Urinary bladder (tissue), 3 donors: ENCODE measurements at regions not wholly inside any gene's neighbourhood (a gene's known extent, or its start where the extent isn't known, plus 50 kb on each side); places are given as distances from the start of the nearest gene placed in this dataset.

Experiments
- DNase-seq: peaks from one replicate; pipeline ENCODE4 v3.0.0-alpha.2; 2015; ENCODE audit errors: extremely low spot score
- H3K27ac ChIP-seq: one replicate; pipeline ENCODE4 v1.5.1; 2013; ENCODE audit warnings: low read depth, mild to moderate bottlenecking, moderate library complexity
- H3K36me3 ChIP-seq: one replicate; pipeline ENCODE4 v1.6.1; 2013; ENCODE audit warnings: mild to moderate bottlenecking, moderate library complexity; ENCODE audit not compliant: insufficient read depth
- H3K4me1 ChIP-seq: one replicate; pipeline ENCODE4 v1.6.1; 2013; ENCODE audit warnings: mild to moderate bottlenecking, moderate library complexity; ENCODE audit not compliant: insufficient read depth
- H3K4me3 ChIP-seq: one replicate; pipeline ENCODE4 v1.5.1; 2013; ENCODE audit warnings: low read depth, low read length
- WGBS: extraction: QIAGEN DNeasy Blood & Tissue Kit; methylation state at CpG from one replicate; pipeline ENCODE4 v1.1.7; 2013; 5-methylcytosine and 5-hydroxymethylcytosine counted together
- donor health status: healthy with polysubstance abuse.
- donor health status: healthy.

GRCh38 chrX:117751155-117751554 lies 365.5 kb downstream of the KLHL13 start:
- Histone ChIP-seq H3K4me1 (no peaks in the 10 kb centered on the region), H3K27ac (no peak overlapping the region), H3K4me3 (no peak overlapping the region), H3K36me3 (no peaks in the 10 kb centered on the region)
- WGBS: 66% methylated on average over 2 of the region's 2 CpGs
- no peak for DNase-seq

- H3K4me3 ChIP-seq: no peak overlapping the region
- no peaks in the 10 kb centered on the region for H3K36me3 ChIP-seq
- no peak overlapping the region for H3K27ac ChIP-seq
- DNase-seq: no peak
- H3K4me1 ChIP-seq: no peaks in the 10 kb centered on the region
Measured at GRCh38 chrX:117744958-117745357, 371.7 kb downstream of the KLHL13 start.

GRCh38 chrX:117743469-117744251 lies 372.9 kb downstream of the KLHL13 start:
- Histone ChIP-seq H3K36me3 (no peaks in the 10 kb centered on the region), H3K4me3 (no peak overlapping the region), H3K4me1 (no peaks in the 10 kb centered on the region), H3K27ac (no peak overlapping the region)
- WGBS: 82% methylated on average over 3 of the region's 3 CpGs
- DNase-seq: no peak

- no peaks in the 10 kb centered on the region for H3K36me3 ChIP-seq
- DNase-seq: no peak
- H3K27ac ChIP-seq: no peak overlapping the region
- WGBS: 65% methylated on average over 1 of the region's 1 CpG
- no peak overlapping the region for H3K4me3 ChIP-seq
- no peaks in the 10 kb centered on the region for H3K4me1 ChIP-seq
Measured at GRCh38 chrX:117713411-117713810, 403.2 kb downstream of the KLHL13 start.

- Histone ChIP-seq H3K4me3 (no peak overlapping the region), H3K36me3 (no peaks in the 10 kb centered on the region), H3K4me1 (no peaks in the 10 kb centered on the region), H3K27ac (no peak overlapping the region)
- WGBS: 94% methylated on average over 1 of the region's 1 CpG
- DNase-seq: no peak
Measured at GRCh38 chrX:117711782-117712181, 404.8 kb downstream of the KLHL13 start.

GRCh38 chrX:117707948-117708743 lies 408.5 kb downstream of the KLHL13 start:
- H3K4me3 ChIP-seq: no peak overlapping the region
- no peaks in the 10 kb centered on the region for H3K4me1 ChIP-seq
- WGBS: 90% methylated on average over 8 of the region's 8 CpGs
- H3K27ac ChIP-seq: no peak overlapping the region
- H3K36me3 ChIP-seq: no peaks in the 10 kb centered on the region
- DNase-seq: no peak

- no peak overlapping the region for H3K27ac ChIP-seq
- no peaks in the 10 kb centered on the region for H3K36me3 ChIP-seq
- no peak for DNase-seq
- no peaks in the 10 kb centered on the region for H3K4me1 ChIP-seq
- no peak overlapping the region for H3K4me3 ChIP-seq
Measured at GRCh38 chrX:117701050-117701449, 415.6 kb downstream of the KLHL13 start.

- H3K27ac ChIP-seq: no peak overlapping the region
- H3K4me1 ChIP-seq: no peaks in the 10 kb centered on the region
- 83% methylated on average over 3 of the region's 3 CpGs for WGBS
- no peaks in the 10 kb centered on the region for H3K36me3 ChIP-seq
- no peak overlapping the region for H3K4me3 ChIP-seq
- no peak for DNase-seq
Measured at GRCh38 chrX:117689956-117690355, 426.7 kb downstream of the KLHL13 start.

- WGBS: 90% methylated on average over 1 of the region's 1 CpG
- Histone ChIP-seq H3K4me1 (no peaks in the 10 kb centered on the region), H3K4me3 (no peak overlapping the region), H3K27ac (no peak overlapping the region), H3K36me3 (no peaks in the 10 kb centered on the region)
- DNase-seq: no peak
Measured at GRCh38 chrX:117680286-117680685, 436.3 kb downstream of the KLHL13 start.

GRCh38 chrX:117653396-117653795 lies 463.2 kb downstream of the KLHL13 start:
- H3K4me1 ChIP-seq: no peaks in the 10 kb centered on the region
- H3K4me3 ChIP-seq: no peak overlapping the region
- H3K36me3 ChIP-seq: no peaks in the 10 kb centered on the region
- no peak for DNase-seq
- H3K27ac ChIP-seq: no peak overlapping the region

- H3K4me3 ChIP-seq: no peak overlapping the region
- H3K36me3 ChIP-seq: no peaks in the 10 kb centered on the region
- WGBS: 73% methylated on average over 1 of the region's 1 CpG
- no peak overlapping the region for H3K27ac ChIP-seq
- no peaks in the 10 kb centered on the region for H3K4me1 ChIP-seq
- DNase-seq: no peak
Measured at GRCh38 chrX:117645639-117646038, 471.0 kb downstream of the KLHL13 start.

GRCh38 chrX:117641913-117642656 lies 474.5 kb downstream of the KLHL13 start:
- Histone ChIP-seq H3K36me3 (no peaks in the 10 kb centered on the region), H3K4me1 (no peaks in the 10 kb centered on the region), H3K27ac (no peak overlapping the region), H3K4me3 (no peak overlapping the region)
- WGBS: 90% methylated on average over 6 of the region's 6 CpGs
- DNase-seq: no peak

GRCh38 chrX:117636826-117637225 lies 479.8 kb downstream of the KLHL13 start:
- Histone ChIP-seq H3K4me1 (no peaks in the 10 kb centered on the region), H3K4me3 (no peak overlapping the region), H3K27ac (no peak overlapping the region), H3K36me3 (no peaks in the 10 kb centered on the region)
- no peak for DNase-seq
- WGBS: 55% methylated on average over 1 of the region's 1 CpG

GRCh38 chrX:117633277-117633676 lies 483.3 kb downstream of the KLHL13 start:
- Histone ChIP-seq H3K27ac (no peak overlapping the region), H3K4me3 (no peak overlapping the region), H3K4me1 (no peaks in the 10 kb centered on the region), H3K36me3 (no peaks in the 10 kb centered on the region)
- no peak for DNase-seq
- WGBS: 92% methylated on average over 1 of the region's 1 CpG
